Neuronal stem cell (in vitro differentiated cells): ENCODE measurements at regions not wholly inside any gene's neighbourhood (a gene's known extent, or its start where the extent isn't known, plus 50 kb on each side); places are given as distances from the start of the nearest gene placed in this dataset.

Experiments used
- DNase-seq: peaks from one replicate; pipeline ENCODE4 v3.0.0-alpha.2; 2013; ENCODE audit warnings: low spot score
- H2AFZ ChIP-seq: one replicate; pipeline ENCODE4 v1.6.1; 2013; ENCODE audit warnings: mild to moderate bottlenecking, low read length, inconsistent platforms
- H2AK5ac ChIP-seq: 2 replicates; pipeline ENCODE4 v1.6.1; 2013; ENCODE audit warnings: low read depth, mild to moderate bottlenecking, inconsistent platforms, low read length, moderate library complexity, mixed read lengths
- H2BK120ac ChIP-seq: 2 replicates; pipeline ENCODE4 v1.6.1; 2013; ENCODE audit warnings: low read depth, mild to moderate bottlenecking, inconsistent platforms, low read length, moderate library complexity, mixed read lengths
- H2BK12ac ChIP-seq: one replicate; pipeline ENCODE4 v1.6.1; 2013; ENCODE audit warnings: low read length, inconsistent platforms
- H2BK15ac ChIP-seq: 2 replicates; pipeline ENCODE4 v1.6.1; 2013; ENCODE audit warnings: mild to moderate bottlenecking, low read length, inconsistent platforms, mixed read lengths
- H2BK5ac ChIP-seq: one replicate; pipeline ENCODE4 v1.6.1; 2013; ENCODE audit warnings: inconsistent platforms, mild to moderate bottlenecking, low read length, moderate library complexity
- H3K14ac ChIP-seq: one replicate; pipeline ENCODE4 v1.6.1; 2013; ENCODE audit warnings: low read length, inconsistent platforms
- H3K18ac ChIP-seq: 2 replicates; pipeline ENCODE4 v1.6.1; 2013; ENCODE audit warnings: low read length, inconsistent platforms
- H3K23ac ChIP-seq: 2 replicates; pipeline ENCODE4 v1.6.1; 2013; ENCODE audit warnings: low read depth, mild to moderate bottlenecking, mixed read lengths, low read length, inconsistent platforms; ENCODE audit not compliant: poor library complexity
- H3K27ac ChIP-seq: replicated peaks from 3 replicates; pipeline ENCODE4 v1.5.1; 2013; ENCODE audit warnings: low read length, inconsistent platforms
- H3K27me3 ChIP-seq, 3 experiments: 2 replicates each; pipeline ENCODE4 v1.6.1; 2013; ENCODE audit warnings: low read length in 3 of 3, mild to moderate bottlenecking in 2 of 3, inconsistent platforms in 1 of 3, low read depth in 1 of 3, mixed read lengths in 1 of 3, moderate library complexity in 1 of 3; ENCODE audit not compliant: control insufficient read depth in 3 of 3, insufficient read depth in 3 of 3
- H3K36me3 ChIP-seq, 2 donors: replicated peaks in 1 of 2; 2 replicates each; pipeline ENCODE4 v1.6.1; 2013; ENCODE audit warnings: low read length in 2 of 2; ENCODE audit not compliant: control insufficient read depth in 2 of 2, insufficient read depth in 2 of 2
- H3K4ac ChIP-seq: 2 replicates; pipeline ENCODE4 v1.6.1; 2013; ENCODE audit warnings: inconsistent platforms, mild to moderate bottlenecking, low read length, moderate library complexity
- H3K4me1 ChIP-seq, 2 donors: 1 replicate in 1 of 2; 2 replicates in 1 of 2; pipeline ENCODE4 v1.6.1; 2013; ENCODE audit warnings: low read length in 2 of 2, low read depth in 1 of 2; ENCODE audit not compliant: control insufficient read depth in 2 of 2, insufficient read depth in 1 of 2
- H3K4me2 ChIP-seq: one replicate; pipeline ENCODE4 v1.6.1; 2013; ENCODE audit warnings: mild to moderate bottlenecking, low read length, inconsistent platforms; ENCODE audit not compliant: insufficient read depth, poor library complexity, severe bottlenecking
- H3K4me3 ChIP-seq, 2 donors: 2 replicates each; pipeline ENCODE4 v1.5.1; 2013; ENCODE audit warnings: low read length in 2 of 2, mild to moderate bottlenecking in 2 of 2, inconsistent platforms in 1 of 2, moderate library complexity in 1 of 2
- H3K79me1 ChIP-seq: one replicate; pipeline ENCODE4 v1.6.1; 2013; ENCODE audit warnings: low read depth, mild to moderate bottlenecking, inconsistent platforms, low read length, moderate library complexity
- H3K9ac ChIP-seq: one replicate; pipeline ENCODE4 v1.6.1; 2013; ENCODE audit warnings: mild to moderate bottlenecking, low read depth, low read length, inconsistent platforms; ENCODE audit not compliant: poor library complexity
- H3K9me3 ChIP-seq, 2 donors: replicated peaks in 1 of 2; 2 replicates each; pipeline versions ENCODE3 to v1.6.1; 2013; ENCODE audit warnings: low read length in 2 of 2, mild to moderate bottlenecking in 2 of 2, inconsistent platforms in 1 of 2, low read depth in 1 of 2, mixed read lengths in 1 of 2, moderate library complexity in 1 of 2; ENCODE audit not compliant: control insufficient read depth in 2 of 2, insufficient read depth in 1 of 2
- H4K8ac ChIP-seq: one replicate; pipeline ENCODE4 v1.6.1; 2013; ENCODE audit warnings: low read depth, mild to moderate bottlenecking, inconsistent platforms, low read length, moderate library complexity
- H4K91ac ChIP-seq: one replicate; pipeline ENCODE4 v1.6.1; 2013; ENCODE audit warnings: low read length, low read depth, mild to moderate bottlenecking, inconsistent platforms; ENCODE audit not compliant: poor library complexity
- WGBS, 2 donors: extraction: QIAGEN DNeasy Blood & Tissue Kit; methylation state at CpG; one replicate each; pipeline ENCODE4 v1.1.7; 2013; ENCODE audit warnings: missing lambda C conversion rate in 2 of 2, mixed read lengths in 1 of 2; ENCODE audit not compliant: insufficient read length in 2 of 2, insufficient replicate concordance in 1 of 2; ENCODE audit errors: extremely low coverage in 2 of 2; 5-methylcytosine and 5-hydroxymethylcytosine counted together

GRCh38 chr2:121080013-121080772 is 204.8 kb downstream of the TFCP2L1 start:
- Histone ChIP-seq H4K91ac (no peak overlapping the region), H3K79me1 (no peaks in the 10 kb centered on the region), H3K4me2 (no peak overlapping the region), H3K4me3 (no peak overlapping the region), H2AFZ (no peak overlapping the region), H2AK5ac (no peak overlapping the region), H2BK15ac (no peak overlapping the region), H4K8ac (no peak overlapping the region), H2BK120ac (no peak overlapping the region), H3K23ac (no peak overlapping the region), H3K9me3 (peaks cover 0 to 2% of the 10 kb centered on the region in 2 donors), H3K4me1 (peaks cover 8 to 15% of the 10 kb centered on the region in 2 donors), H3K14ac (no peak overlapping the region), H3K4ac (no peak overlapping the region), H3K18ac (no peak overlapping the region), H3K9ac (no peak overlapping the region), H3K27me3 (peaks cover 0 to 39% (median 18%) of the 10 kb centered on the region in 3 experiments), H3K36me3 (no peaks in the 10 kb centered on the region), H2BK5ac (no peak overlapping the region), H3K27ac (no peak overlapping the region), H2BK12ac (no peak overlapping the region)
- DNase-seq: peak; percentile 86
- WGBS, 2 donors: no CpG with 5 or more reads among the region's 8 CpGs

- H3K4me2 ChIP-seq: no peak overlapping the region
- H2BK5ac ChIP-seq: no peak overlapping the region
- no peak overlapping the region for H2BK120ac ChIP-seq
- H3K14ac ChIP-seq: peak overlapping the region; percentile 17
- no peak overlapping the region for H2AFZ ChIP-seq
- H2BK15ac ChIP-seq: peak overlapping the region; percentile 34
- H3K4ac ChIP-seq: no peak overlapping the region
- no CpG with 5 or more reads among the region's 8 CpGs for WGBS, 2 donors
- H3K18ac ChIP-seq: no peak overlapping the region
- DNase-seq: no peak
- no peak overlapping the region for H4K91ac ChIP-seq
- peaks cover 0 to 13% of the 10 kb centered on the region in 2 donors for H3K4me1 ChIP-seq
- no peak overlapping the region for H4K8ac ChIP-seq
- no peak overlapping the region for H3K4me3 ChIP-seq
- peak overlapping the region; percentile 37 for H3K23ac ChIP-seq
- no peak overlapping the region for H3K27ac ChIP-seq
- H2BK12ac ChIP-seq: no peak overlapping the region
- H3K9ac ChIP-seq: peak overlapping the region; percentile 30
- H3K27me3 ChIP-seq: peaks cover 0 to 32% (median 4%) of the 10 kb centered on the region in 3 experiments
- no peaks in the 10 kb centered on the region for H3K79me1 ChIP-seq
- peaks cover 0 to 2% of the 10 kb centered on the region in 2 donors for H3K9me3 ChIP-seq
- peak overlapping the region; percentile 27 for H2AK5ac ChIP-seq
- no peaks in the 10 kb centered on the region for H3K36me3 ChIP-seq
Observed at GRCh38 chr2:121081701-121082100, 203.3 kb downstream of the TFCP2L1 start.

DNA sequence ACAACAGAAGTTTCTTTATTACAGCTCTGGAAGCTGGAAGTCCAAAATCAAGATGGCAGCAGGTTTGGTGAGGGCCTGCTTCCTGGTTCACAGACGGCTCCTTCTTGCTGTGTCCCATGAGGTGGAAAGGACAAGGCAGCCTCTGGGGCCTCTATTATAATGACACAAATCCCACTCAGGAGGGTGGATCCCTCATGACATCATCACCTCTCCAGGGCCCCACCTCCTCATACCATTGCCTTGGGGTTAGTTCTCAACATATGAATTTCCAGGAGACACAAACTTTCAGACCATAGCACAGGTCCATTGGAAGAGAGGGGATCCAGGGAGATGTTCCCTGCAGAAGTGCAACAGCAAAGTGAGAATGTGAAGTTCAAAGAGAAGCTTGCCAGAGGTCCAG is 202.8 kb downstream of the TFCP2L1 start:
- H2BK5ac ChIP-seq: no peak overlapping the region
- H3K79me1 ChIP-seq: no peaks in the 10 kb centered on the region
- H3K36me3 ChIP-seq: no peaks in the 10 kb centered on the region
- H3K4me3 ChIP-seq: no peak overlapping the region
- H3K18ac ChIP-seq: no peak overlapping the region
- no peak overlapping the region for H4K91ac ChIP-seq
- H3K4ac ChIP-seq: no peak overlapping the region
- H3K27me3 ChIP-seq: peaks cover 0 to 33% (median 4%) of the 10 kb centered on the region in 3 experiments
- no peak overlapping the region for H2BK12ac ChIP-seq
- peaks cover 0 to 2% of the 10 kb centered on the region in 2 donors for H3K9me3 ChIP-seq
- no peak overlapping the region for H3K14ac ChIP-seq
- no peak overlapping the region for H2AFZ ChIP-seq
- peaks cover 0 to 13% of the 10 kb centered on the region in 2 donors for H3K4me1 ChIP-seq
- no peak overlapping the region for H2BK15ac ChIP-seq
- peak overlapping the region; percentile 60 for H2AK5ac ChIP-seq
- no peak overlapping the region for H2BK120ac ChIP-seq
- no peak for DNase-seq
- no peak overlapping the region for H4K8ac ChIP-seq
- H3K9ac ChIP-seq: no peak overlapping the region
- H3K23ac ChIP-seq: no peak overlapping the region
- WGBS, 2 donors: no CpG with 5 or more reads among the region's 1 CpG
- no peak overlapping the region for H3K27ac ChIP-seq
- H3K4me2 ChIP-seq: no peak overlapping the region

DNA sequence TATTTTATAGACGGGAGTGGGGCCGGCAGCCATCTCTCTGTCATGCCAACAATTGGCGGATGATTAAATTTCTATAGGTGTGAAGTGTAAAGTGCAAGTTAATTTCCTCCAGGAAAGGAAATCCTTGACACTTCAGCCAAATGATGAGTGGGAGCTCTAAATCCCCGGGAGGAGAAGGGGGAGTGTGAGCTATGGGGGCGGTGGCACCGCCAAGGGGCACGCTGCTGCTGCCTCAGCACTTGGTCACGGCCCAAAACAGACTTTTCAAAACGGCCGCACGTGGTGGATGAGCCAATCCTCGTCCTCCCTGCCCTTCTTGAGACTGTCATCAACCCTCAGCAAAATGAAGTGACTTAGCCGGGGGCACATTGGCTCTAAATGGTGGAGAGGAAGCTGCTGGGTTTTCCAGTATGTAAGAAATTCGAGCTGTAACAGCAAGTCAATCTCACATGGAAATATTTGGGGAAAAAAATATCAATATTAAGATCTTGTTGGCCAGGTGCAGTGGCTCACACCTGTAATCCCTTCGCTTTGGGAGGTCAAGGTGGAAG is 200.8 kb downstream of the TFCP2L1 start:
- H2AFZ ChIP-seq: no peak overlapping the region
- H3K79me1 ChIP-seq: no peaks in the 10 kb centered on the region
- H2AK5ac ChIP-seq: no peak overlapping the region
- H3K4me3 ChIP-seq: no peak overlapping the region
- H3K36me3 ChIP-seq: no peaks in the 10 kb centered on the region
- no CpG with 5 or more reads among the region's 15 CpGs for WGBS, 2 donors
- H2BK15ac ChIP-seq: no peak overlapping the region
- peaks cover 0 to 14% (median 4%) of the 10 kb centered on the region in 3 experiments for H3K27me3 ChIP-seq
- no peaks in the 10 kb centered on the region for H3K9me3 ChIP-seq
- H4K8ac ChIP-seq: no peak overlapping the region
- H4K91ac ChIP-seq: no peak overlapping the region
- H3K27ac ChIP-seq: no peak overlapping the region
- H2BK12ac ChIP-seq: no peak overlapping the region
- no peak overlapping the region for H2BK5ac ChIP-seq
- no peak overlapping the region for H3K9ac ChIP-seq
- H3K4ac ChIP-seq: no peak overlapping the region
- H3K14ac ChIP-seq: no peak overlapping the region
- no peak overlapping the region for H2BK120ac ChIP-seq
- no peak for DNase-seq
- no peak overlapping the region for H3K4me2 ChIP-seq
- no peak overlapping the region for H3K23ac ChIP-seq
- H3K4me1 ChIP-seq: no peaks in the 10 kb centered on the region
- H3K18ac ChIP-seq: peak overlapping the region; percentile 19
